ENCODE measurements at regions not wholly inside any gene's neighbourhood (a gene's known extent, or its start where the extent isn't known, plus 50 kb on each side); places are given as distances from the start of the nearest gene placed in this dataset.
"Not testable (repeated sequence)": the region's sequence is repeated elsewhere in the genome, so short reads cannot be mapped to it uniquely, and the experiment has no call there.

DNA sequence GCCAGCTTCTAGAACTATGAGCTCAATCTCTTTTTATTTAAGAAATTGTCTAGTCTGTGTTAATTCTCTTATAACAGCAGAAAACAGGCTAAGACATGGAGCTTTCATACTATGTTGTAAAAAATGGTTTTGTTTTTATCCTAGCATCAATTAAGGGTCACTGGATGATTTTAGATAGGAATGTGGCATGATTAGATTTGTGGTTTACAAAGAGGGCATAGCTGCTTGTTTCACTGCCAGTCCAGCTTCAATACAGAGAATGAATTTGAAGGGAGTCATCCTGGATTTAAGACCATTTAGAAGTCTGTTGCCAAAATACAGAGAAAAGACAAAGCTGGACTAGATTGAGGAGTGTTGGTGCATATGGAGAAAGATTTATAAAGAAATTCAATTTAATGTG, 532.6 kb upstream of the CCDC54 start:
- Histone ChIP-seq H3K27ac (replicated peaks) (no peak overlapping the region), H3K4me3 (replicated peaks; ENCODE audit: insufficient read depth, low read length) (no peak overlapping the region), H3K27me3 (ENCODE audit: insufficient read depth, poor library complexity, severe bottlenecking) (no peaks in the 10 kb centered on the region)
- TF ChIP-seq GABPA (IDR thresholded peaks at IDR 0.05; ENCODE audit: low read depth), result no peak
- TF ChIP-seq SPI1 (IDR thresholded peaks at IDR 0.05; ENCODE audit: borderline replicate concordance, low read depth), result no peak
- TF ChIP-seq POLR2AphosphoS5 (IDR thresholded peaks at IDR 0.05; ENCODE audit: low read depth), result no peak
- TF ChIP-seq, protein P1, sequence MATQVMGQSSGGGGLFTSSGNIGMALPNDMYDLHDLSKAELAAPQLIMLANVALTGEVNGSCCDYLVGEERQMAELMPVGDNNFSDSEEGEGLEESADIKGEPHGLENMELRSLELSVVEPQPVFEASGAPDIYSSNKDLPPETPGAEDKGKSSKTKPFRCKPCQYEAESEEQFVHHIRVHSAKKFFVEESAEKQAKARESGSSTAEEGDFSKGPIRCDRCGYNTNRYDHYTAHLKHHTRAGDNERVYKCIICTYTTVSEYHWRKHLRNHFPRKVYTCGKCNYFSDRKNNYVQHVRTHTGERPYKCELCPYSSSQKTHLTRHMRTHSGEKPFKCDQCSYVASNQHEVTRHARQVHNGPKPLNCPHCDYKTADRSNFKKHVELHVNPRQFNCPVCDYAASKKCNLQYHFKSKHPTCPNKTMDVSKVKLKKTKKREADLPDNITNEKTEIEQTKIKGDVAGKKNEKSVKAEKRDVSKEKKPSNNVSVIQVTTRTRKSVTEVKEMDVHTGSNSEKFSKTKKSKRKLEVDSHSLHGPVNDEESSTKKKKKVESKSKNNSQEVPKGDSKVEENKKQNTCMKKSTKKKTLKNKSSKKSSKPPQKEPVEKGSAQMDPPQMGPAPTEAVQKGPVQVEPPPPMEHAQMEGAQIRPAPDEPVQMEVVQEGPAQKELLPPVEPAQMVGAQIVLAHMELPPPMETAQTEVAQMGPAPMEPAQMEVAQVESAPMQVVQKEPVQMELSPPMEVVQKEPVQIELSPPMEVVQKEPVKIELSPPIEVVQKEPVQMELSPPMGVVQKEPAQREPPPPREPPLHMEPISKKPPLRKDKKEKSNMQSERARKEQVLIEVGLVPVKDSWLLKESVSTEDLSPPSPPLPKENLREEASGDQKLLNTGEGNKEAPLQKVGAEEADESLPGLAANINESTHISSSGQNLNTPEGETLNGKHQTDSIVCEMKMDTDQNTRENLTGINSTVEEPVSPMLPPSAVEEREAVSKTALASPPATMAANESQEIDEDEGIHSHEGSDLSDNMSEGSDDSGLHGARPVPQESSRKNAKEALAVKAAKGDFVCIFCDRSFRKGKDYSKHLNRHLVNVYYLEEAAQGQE (IDR thresholded peaks at IDR 0.05; ENCODE audit: insufficient replicate concordance, low read depth), result no peak
- TF ChIP-seq CTCF (IDR thresholded peaks at IDR 0.05; ENCODE audit: insufficient read depth, low read length), result no peak
- no peak for DNase-seq (ENCODE audit: low read depth in 1 of 2, low spot score in 1 of 2)

DNA sequence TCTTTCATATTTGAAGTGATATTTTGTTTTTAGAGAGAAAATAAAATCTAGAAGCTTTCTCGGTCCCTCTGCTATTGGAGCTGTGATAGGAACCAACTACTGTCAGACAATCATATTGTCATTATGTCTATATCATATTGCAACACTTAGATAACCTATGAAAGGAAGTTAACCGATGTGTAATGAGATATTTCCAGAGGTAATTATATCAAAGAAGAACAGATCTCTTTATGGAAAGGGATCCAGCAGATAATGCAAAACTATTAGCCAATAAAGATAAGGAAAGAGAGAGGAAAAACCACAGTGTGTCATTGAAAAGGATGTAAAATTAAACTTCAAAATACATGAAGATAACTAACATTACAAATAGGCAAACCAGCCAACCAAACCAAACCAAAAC, 529.1 kb upstream of the CCDC54 start:
- DNase-seq (ENCODE audit: low read depth in 1 of 2, low spot score in 1 of 2), result no peak
- no peak overlapping the region for H3K4me3 ChIP-seq (replicated peaks; ENCODE audit: insufficient read depth, low read length)
- TF ChIP-seq GABPA (IDR thresholded peaks at IDR 0.05; ENCODE audit: low read depth) (no peak), POLR2AphosphoS5 (IDR thresholded peaks at IDR 0.05; ENCODE audit: low read depth) (no peak), SPI1 (IDR thresholded peaks at IDR 0.05; ENCODE audit: borderline replicate concordance, low read depth) (no peak), CTCF (IDR thresholded peaks at IDR 0.05; ENCODE audit: insufficient read depth, low read length) (no peak)
- TF ChIP-seq, protein P1 (IDR thresholded peaks at IDR 0.05; ENCODE audit: insufficient replicate concordance, low read depth), result no peak
- H3K27ac ChIP-seq (replicated peaks), result no peak overlapping the region
- no peaks in the 10 kb centered on the region for H3K27me3 ChIP-seq (ENCODE audit: insufficient read depth, poor library complexity, severe bottlenecking)

DNA sequence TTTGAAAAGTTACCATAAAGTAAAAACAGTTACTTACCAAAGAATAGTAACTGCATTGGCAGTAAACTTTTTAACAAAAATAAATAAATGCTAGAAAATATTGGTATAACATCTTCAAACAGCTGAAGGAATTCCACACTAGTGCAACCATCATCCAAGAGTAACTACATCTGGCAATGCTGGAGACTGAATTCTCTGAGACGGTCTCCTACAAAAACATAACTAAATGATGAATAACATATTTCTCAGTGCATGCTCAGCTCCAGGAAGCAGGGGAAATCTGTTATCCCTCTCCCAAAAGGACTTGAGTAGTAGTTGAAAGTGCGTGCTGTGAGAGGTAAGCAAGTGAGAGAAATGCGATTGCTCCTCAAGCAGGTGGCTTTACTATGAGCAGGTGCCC, 526.8 kb upstream of the CCDC54 start:
- TF ChIP-seq POLR2AphosphoS5 (IDR thresholded peaks at IDR 0.05; ENCODE audit: low read depth), result no peak
- TF ChIP-seq, protein P1 (IDR thresholded peaks at IDR 0.05; ENCODE audit: insufficient replicate concordance, low read depth), result no peak
- DNase-seq (ENCODE audit: low read depth in 1 of 2, low spot score in 1 of 2), result no peak
- no peaks in the 10 kb centered on the region for H3K27me3 ChIP-seq (ENCODE audit: insufficient read depth, poor library complexity, severe bottlenecking)
- H3K27ac ChIP-seq (replicated peaks), result no peak overlapping the region
- H3K4me3 ChIP-seq (replicated peaks; ENCODE audit: insufficient read depth, low read length), result no peak overlapping the region

DNA sequence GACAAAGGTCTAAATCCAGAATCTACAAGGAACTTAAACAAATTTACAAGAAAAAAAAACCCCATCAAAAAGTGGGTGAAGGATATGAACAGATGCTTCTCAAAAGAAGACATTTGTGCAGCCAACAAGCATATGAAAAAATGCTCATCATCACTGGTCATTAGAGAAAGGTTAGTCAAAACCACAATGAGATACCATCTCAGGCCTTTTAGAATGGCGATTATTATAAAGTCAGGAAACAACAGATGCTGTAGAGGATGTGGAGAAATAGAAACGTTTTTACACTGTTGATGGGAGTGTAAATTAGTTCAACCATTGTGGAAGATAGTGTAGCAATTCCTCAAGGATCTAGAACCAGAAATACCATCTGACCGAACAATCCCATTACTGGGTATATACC, 518.9 kb upstream of the CCDC54 start:
- H3K4me3 ChIP-seq (replicated peaks; ENCODE audit: insufficient read depth, low read length); DNase-seq (ENCODE audit: low read depth in 1 of 2, low spot score in 1 of 2); H3K27ac ChIP-seq (replicated peaks); H3K27me3 ChIP-seq (ENCODE audit: insufficient read depth, poor library complexity, severe bottlenecking): not testable (repeated sequence)

All from HL-60 (cell line).